ENCODE measurements at regions not wholly inside any gene's neighbourhood (a gene's known extent, or its start where the extent isn't known, plus 50 kb on each side); places are given as distances from the start of the nearest gene placed in this dataset.

GRCh38 chr6:74689601-74690000, 516.3 kb downstream of the COL12A1 start:
- H3K27ac ChIP-seq, result no peak overlapping the region
- intact Hi-C loops (cut with DNase I), result no loop called here
- DNase-seq (no peak), ATAC-seq (no peak)
- TF ChIP-seq CTCF (IDR thresholded peaks at IDR 0.05) (no peak), POLR2A (IDR thresholded peaks at IDR 0.05) (no peak)
- no peaks in the 10 kb centered on the region for H3K4me1 ChIP-seq
- no peaks in the 10 kb centered on the region for H3K27me3 ChIP-seq
- 52 to 78% methylated on average over 2 of the region's 2 CpGs for WGBS, 2 donors
- no peak overlapping the region for H3K4me3 ChIP-seq
- no peaks in the 10 kb centered on the region for H3K36me3 ChIP-seq (replicated peaks in 1 of 2; ENCODE audit: insufficient read depth in 1 of 2, low read depth in 2 of 2)
- no peaks in the 10 kb centered on the region for H3K9me3 ChIP-seq

- ATAC-seq, result no peak
- Histone ChIP-seq H3K4me3 (no peak overlapping the region), H3K4me1 (no peaks in the 10 kb centered on the region), H3K27me3 (no peaks in the 10 kb centered on the region), H3K36me3 (replicated peaks in 1 of 2; ENCODE audit: insufficient read depth in 1 of 2, low read depth in 2 of 2) (no peaks in the 10 kb centered on the region), H3K9me3 (no peaks in the 10 kb centered on the region), H3K27ac (no peak overlapping the region)
- DNase-seq, result no peak
- 41 to 46% methylated on average over 1 of the region's 1 CpG for WGBS, 2 donors
- TF ChIP-seq CTCF (IDR thresholded peaks at IDR 0.05), result no peak
- TF ChIP-seq POLR2A (IDR thresholded peaks at IDR 0.05), result no peak
- intact Hi-C loops (cut with DNase I), result no loop called here
These were observed 528.4 kb downstream of the COL12A1 start for GRCh38 chr6:74677463-74677862.

GRCh38 chr6:74676906-74677305, 528.9 kb downstream of the COL12A1 start:
- WGBS, 2 donors, result 61 to 73% methylated on average over 1 of the region's 1 CpG

GRCh38 chr6:74674377-74674776, 531.5 kb downstream of the COL12A1 start:
- no peak for TF ChIP-seq POLR2A (IDR thresholded peaks at IDR 0.05)
- TF ChIP-seq CTCF (IDR thresholded peaks at IDR 0.05), result no peak
- H3K4me3 ChIP-seq, result no peak overlapping the region
- no peaks in the 10 kb centered on the region for H3K9me3 ChIP-seq
- no peaks in the 10 kb centered on the region for H3K27me3 ChIP-seq
- intact Hi-C loops (cut with DNase I), result no loop called here
- no peak overlapping the region for H3K27ac ChIP-seq
- no peak for ATAC-seq
- DNase-seq, result no peak
- no peaks in the 10 kb centered on the region for H3K36me3 ChIP-seq (replicated peaks in 1 of 2; ENCODE audit: insufficient read depth in 1 of 2, low read depth in 2 of 2)
- no peaks in the 10 kb centered on the region for H3K4me1 ChIP-seq

More at GRCh38 chr6:74676906-74677305, 528.9 kb downstream of the COL12A1 start:
- Histone ChIP-seq H3K9me3 (no peaks in the 10 kb centered on the region), H3K36me3 (replicated peaks in 1 of 2; ENCODE audit: insufficient read depth in 1 of 2, low read depth in 2 of 2) (no peaks in the 10 kb centered on the region), H3K27ac (no peak overlapping the region), H3K27me3 (no peaks in the 10 kb centered on the region), H3K4me3 (no peak overlapping the region), H3K4me1 (no peaks in the 10 kb centered on the region)
- no peak for DNase-seq
- TF ChIP-seq POLR2A (IDR thresholded peaks at IDR 0.05) (no peak), CTCF (IDR thresholded peaks at IDR 0.05) (no peak)
- intact Hi-C loops (cut with DNase I), result no loop called here
- ATAC-seq, result no peak

GRCh38 chr6:74671558-74672025, 534.3 kb downstream of the COL12A1 start:
- Histone ChIP-seq H3K9me3 (no peaks in the 10 kb centered on the region), H3K27ac (no peak overlapping the region), H3K36me3 (replicated peaks in 1 of 2; ENCODE audit: insufficient read depth in 1 of 2, low read depth in 2 of 2) (no peaks in the 10 kb centered on the region), H3K4me1 (no peaks in the 10 kb centered on the region), H3K4me3 (no peak overlapping the region), H3K27me3 (no peaks in the 10 kb centered on the region)
- intact Hi-C loops (cut with DNase I), result no loop called here
- WGBS, 2 donors, result 70 to 73% methylated on average over 6 of the region's 6 CpGs
- DNase-seq (no peak), ATAC-seq (no peak)
- TF ChIP-seq POLR2A (IDR thresholded peaks at IDR 0.05), result no peak
- no peak for TF ChIP-seq CTCF (IDR thresholded peaks at IDR 0.05)
